ENCODE measurements at regions not wholly inside any gene's neighbourhood (a gene's known extent, or its start where the extent isn't known, plus 50 kb on each side); places are given as distances from the start of the nearest gene placed in this dataset.

DNA sequence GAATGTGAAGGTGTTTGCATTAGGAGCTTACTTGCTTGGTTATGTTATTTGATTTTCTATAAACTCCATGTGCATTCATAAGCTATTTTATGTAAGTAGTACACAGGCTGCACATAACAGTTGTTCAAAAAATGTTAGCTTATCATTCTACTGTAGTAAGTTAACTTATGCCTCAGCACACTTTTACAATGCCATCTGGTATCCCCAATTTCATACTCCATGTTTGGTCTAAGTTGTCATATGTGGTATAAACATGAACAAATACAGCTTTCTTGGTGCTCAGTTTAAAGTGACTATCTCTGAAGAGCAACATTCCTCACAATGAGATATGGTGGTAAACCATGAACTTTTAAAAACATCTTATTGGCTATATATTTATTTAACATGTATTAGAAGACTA is 104.3 kb upstream of the LEF1 start:
- DNase-seq: no peak
- in situ Hi-C loops (cut with HindIII; ENCODE audit: low pct_ligation_motif_present, low pct_unique_long_range_greater_than_20kb, low sequenced_read_pairs): no loop called here

DNA sequence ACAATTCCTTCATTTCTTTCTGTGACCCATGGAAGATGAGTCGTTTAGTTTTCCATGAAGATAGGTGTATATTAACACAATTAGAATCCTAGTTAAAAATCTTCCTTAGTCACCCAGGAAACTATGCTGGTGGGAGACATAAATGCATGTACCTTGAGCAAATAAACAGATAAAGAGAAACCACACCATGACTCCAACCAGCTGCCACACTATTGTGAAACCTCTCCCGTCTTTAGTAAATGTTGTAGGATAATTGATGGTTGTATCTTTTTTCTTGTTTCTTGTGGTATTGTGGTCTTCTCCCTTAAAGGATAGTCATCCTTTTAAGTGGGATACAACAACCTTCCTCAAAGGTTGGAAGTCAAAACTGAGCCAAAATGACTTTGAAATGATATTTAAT is 103.8 kb upstream of the LEF1 start:
- in situ Hi-C loops (cut with HindIII; ENCODE audit: low pct_ligation_motif_present, low pct_unique_long_range_greater_than_20kb, low sequenced_read_pairs): no loop called here
- DNase-seq: no peak

DNA sequence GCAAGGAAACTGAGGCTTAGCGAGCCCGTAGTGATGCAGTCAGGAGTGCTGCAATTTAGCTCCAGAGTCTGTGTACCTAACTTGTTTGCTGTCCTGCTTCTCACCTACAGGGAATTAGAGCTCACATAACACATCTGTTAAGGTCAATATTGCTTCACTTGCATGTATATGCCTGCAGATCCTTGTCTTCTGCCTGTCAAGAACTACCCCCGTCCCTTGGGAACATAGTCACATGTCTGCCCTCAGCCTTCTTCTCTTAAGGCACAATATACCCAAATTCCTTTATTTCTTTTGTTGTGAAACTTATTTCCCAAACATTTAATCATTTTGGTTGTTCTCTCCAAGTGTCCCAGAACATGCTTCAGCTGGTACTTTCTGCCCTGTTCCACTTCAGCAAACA is 103.3 kb upstream of the LEF1 start:
- in situ Hi-C loops (cut with HindIII; ENCODE audit: low pct_ligation_motif_present, low pct_unique_long_range_greater_than_20kb, low sequenced_read_pairs): no loop called here
- no peak for DNase-seq

DNA sequence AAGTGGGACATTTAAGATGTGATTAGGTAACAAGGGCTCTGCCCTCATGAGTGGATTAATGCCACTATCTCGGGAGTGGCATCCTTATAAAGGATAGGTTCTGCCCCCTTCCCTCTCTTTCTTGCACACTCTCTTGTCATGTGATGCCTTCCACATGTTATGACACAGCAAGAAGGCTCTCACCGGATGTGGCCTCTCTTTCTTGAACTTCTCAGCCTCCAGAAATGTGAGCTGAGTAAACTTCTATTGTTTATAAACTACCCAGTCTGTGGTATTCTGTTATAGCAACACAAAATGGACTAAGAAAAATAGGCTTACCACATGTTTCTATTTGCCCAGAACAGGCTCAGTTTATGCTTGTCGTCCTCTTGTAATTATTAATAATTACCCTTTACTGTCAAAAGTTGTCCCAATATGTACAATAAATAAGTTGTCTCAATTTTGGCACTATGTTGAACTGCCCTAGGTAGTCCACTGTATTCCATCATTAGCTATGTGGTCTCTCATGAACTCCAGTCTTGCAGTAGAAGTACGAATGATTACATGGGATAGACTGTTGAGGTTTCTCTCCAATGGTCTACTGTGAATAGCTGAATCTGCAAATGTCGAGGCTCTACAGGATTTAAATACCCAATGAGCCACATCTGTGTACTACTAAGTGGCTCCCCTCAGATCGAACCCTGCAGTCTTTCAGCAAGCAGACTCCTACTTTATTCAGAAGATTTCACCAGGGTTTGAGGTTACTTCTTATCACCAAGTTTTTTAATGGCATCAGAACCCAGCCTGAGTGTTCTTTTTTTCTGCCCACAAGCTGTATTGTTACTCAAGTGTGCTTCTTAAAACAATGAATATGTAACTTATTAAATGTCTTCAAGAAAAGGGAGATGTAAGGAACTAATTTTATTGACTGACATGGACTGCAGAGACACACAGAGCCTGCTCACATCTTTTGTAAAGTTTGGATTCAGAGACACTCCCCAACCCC is 102.0 kb upstream of the LEF1 start:
- DNase-seq: no peak
- in situ Hi-C loops (cut with HindIII; ENCODE audit: low pct_ligation_motif_present, low pct_unique_long_range_greater_than_20kb, low sequenced_read_pairs): no loop called here

DNA sequence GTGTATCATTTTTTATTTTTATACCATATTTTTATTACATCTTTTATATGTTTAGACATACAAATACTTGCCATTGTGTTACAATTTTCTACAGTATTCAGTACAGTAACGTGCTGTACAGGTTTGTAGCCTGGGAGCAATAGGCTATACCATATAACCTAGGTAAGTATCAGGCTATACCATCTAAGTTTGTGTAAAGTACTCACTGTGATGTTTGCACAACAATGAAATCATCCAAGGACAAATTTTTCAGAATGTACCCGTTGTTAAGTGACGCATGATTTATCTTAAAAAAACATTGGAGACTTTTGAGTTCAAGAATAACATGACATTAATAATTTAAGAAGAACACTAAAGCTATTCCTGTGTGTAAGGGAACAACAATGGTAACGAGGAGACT is 96.0 kb upstream of the LEF1 start:
- in situ Hi-C loops (cut with HindIII; ENCODE audit: low pct_ligation_motif_present, low pct_unique_long_range_greater_than_20kb, low sequenced_read_pairs): no loop called here
- no peak for DNase-seq

DNA sequence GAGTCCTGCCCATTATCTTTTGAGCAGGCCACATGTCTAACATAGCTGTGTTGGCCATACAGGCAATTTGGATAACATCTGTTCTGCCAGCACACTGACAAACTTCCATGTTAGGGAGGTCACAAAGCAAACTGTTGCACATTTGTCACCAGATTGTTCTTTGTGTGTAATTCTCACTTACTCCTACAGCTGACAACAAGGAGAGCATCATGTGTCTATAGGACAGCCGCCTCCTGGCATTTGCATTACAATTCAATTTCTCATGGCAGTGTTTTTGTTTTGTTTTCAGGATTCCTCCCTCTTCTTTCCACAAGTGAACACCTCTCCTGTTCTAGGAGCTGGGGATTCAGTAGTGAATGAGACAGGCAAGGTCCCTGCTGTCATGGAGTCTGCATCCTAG is 94.3 kb upstream of the LEF1 start:
- in situ Hi-C loops (cut with HindIII; ENCODE audit: low pct_ligation_motif_present, low pct_unique_long_range_greater_than_20kb, low sequenced_read_pairs): no loop called here

DNA sequence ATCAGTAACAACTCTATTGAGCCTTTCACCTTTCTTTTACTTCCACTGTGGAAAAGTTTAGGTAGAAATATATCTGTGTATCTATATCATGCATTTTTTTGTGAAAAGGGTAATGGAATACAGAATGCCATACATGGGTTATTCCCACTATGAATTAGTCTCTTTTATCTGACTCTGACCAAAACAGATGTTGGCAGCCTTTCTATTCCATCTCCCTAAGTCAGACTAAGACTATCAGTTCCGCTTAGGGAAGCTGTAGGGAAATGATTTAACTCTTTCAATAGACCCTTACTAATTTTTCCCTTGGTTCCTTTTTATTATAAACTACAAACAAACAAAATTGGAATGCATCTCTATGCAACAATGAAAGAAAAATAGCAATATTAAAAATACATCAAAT is 92.3 kb upstream of the LEF1 start:
- in situ Hi-C loops (cut with HindIII; ENCODE audit: low pct_ligation_motif_present, low pct_unique_long_range_greater_than_20kb, low sequenced_read_pairs): no loop called here
- no peak for DNase-seq

More for the DNA sequence above, 94.3 kb upstream of the LEF1 start:
- no peak for DNase-seq

DNA sequence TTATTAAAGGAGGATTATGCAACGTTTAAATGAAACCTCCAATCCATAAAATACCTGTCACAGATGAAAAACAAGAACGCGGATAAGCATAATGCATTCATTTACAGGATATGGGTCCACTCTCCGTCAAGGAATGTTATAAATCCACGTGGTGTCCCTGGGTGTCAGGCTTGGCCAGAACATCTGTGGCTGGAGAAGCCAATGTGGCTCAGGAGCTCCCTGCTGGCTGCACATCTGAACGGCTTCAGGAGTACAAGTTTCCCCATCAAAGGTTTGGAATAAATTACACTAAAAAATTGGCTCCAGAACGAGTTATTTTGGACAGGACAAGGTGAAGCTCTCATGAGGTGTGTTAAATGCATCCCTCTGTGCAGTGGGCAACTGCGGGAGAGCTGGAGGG is 87.8 kb upstream of the LEF1 start:
- in situ Hi-C loops (cut with HindIII; ENCODE audit: low pct_ligation_motif_present, low pct_unique_long_range_greater_than_20kb, low sequenced_read_pairs): no loop called here

DNA sequence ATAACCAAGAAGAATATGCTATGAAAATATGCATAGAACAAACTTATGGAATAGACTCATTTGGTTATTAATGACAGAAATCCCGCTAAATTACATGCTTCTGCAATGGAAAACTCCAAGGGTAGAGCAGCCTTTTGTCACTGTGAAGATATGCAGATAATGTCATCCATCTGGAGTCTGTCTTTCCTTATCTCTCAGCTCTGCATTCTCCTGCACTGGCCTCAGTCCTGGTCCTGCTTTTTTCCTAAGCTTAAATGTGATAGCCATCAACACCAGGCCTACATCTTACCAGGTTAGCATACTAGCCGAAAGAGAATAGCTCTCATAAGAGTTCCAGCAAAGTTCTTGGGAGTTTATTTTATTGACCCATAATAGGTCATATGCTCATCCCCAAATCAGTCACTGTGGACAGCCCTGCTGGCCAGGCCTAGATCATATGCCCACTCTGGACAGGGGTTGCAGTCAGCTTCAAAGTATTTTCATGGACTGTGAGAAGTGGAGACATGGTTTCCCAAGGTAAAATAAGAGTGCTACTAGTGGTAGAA is 86.5 kb upstream of the LEF1 start:
- no peak for DNase-seq
- in situ Hi-C loops (cut with HindIII; ENCODE audit: low pct_ligation_motif_present, low pct_unique_long_range_greater_than_20kb, low sequenced_read_pairs): no loop called here

More for the DNA sequence above, 87.8 kb upstream of the LEF1 start:
- DNase-seq: no peak

DNA sequence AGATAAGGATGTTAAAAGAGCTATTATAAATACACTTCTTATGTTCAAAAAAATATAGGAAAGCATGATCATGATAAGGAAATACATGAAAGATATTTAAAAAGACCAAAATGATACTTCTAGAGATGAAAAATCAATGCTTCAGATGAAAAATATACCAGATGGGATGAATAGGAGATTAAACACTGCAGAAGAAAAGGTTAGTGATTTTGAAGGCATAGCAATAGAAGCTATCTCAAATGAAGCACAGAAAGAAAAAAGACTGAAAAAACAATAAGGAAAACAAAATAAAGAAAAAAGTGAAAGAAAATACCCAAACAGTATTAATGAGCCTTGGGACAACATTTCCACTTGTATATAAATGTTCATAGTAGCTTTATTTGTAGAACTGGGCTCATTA is 80.7 kb upstream of the LEF1 start:
- in situ Hi-C loops (cut with HindIII; ENCODE audit: low pct_ligation_motif_present, low pct_unique_long_range_greater_than_20kb, low sequenced_read_pairs): no loop called here

DNA sequence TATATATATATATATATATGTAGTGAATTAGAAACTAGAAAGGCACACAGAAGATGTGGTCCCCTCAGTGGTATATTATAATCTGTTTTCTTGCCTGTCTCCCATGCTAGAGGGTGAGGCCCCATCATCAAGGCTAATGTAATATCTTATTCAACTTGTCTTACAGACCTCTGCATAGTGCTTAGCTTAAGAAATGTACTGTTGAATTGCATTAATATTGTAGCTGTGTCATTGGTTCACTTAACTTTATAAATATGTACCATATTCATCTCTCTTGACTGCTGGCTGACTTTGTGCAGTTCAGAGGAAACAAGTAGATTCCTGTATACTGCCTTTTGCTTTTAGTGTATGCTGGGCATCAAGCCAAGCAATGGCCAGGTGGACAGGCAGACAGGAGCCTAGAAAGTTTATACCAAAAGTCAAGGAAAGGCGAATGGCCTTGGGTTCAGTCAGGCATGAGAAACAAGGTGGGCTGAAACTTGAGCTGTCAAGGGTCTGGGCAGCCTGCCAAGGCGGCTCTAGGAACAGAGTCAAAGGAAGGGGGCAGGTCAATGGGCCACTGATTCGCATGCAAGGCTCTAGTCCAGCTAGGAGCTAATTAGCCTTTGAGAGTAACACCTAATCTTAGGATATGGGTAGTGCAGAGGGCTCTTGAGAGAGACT is 78.8 kb upstream of the LEF1 start:
- no peak for DNase-seq
- in situ Hi-C loops (cut with HindIII; ENCODE audit: low pct_ligation_motif_present, low pct_unique_long_range_greater_than_20kb, low sequenced_read_pairs): no loop called here

More for the DNA sequence above, 80.7 kb upstream of the LEF1 start:
- no peak for DNase-seq

DNA sequence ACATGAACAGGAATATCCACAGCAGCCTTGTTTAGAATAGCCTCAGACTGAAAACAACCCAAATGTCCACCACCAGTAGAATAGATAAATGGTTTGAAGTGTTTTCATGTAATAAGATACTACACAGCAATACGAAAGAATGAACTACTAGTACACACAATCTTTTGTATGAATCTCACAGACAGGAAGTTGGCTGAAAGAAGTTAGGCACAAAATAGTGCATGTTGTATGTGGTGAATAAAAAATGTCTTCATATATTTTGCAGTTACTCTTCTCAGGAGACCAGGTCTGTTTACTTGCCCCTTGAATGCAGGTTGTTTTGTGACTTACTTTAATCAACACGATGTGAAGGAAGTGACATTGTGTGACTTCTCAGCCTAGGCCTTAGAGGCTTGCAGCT is 75.9 kb upstream of the LEF1 start:
- no peak for DNase-seq
- in situ Hi-C loops (cut with HindIII; ENCODE audit: low pct_ligation_motif_present, low pct_unique_long_range_greater_than_20kb, low sequenced_read_pairs): no loop called here

DNA sequence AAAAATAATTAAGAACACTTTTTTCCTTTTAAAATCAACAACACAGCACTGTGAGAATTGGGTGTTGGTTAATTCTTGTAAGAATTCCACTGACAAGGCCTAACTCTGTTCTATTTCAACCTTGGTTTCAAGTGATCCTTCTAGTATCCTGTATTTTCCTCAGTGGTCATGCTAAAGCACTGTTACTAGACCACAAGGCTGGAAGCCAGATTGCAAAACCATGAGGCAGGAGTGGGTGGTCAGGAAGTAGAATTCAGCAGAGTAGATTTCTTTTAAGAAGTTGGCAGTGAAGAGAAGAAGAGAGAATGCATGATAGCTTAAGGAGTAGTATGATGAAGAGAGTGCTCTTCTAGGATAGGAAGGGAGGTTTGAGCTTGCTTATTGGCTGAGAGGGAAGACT is 71.6 kb upstream of the LEF1 start:
- no peak for DNase-seq
- in situ Hi-C loops (cut with HindIII; ENCODE audit: low pct_ligation_motif_present, low pct_unique_long_range_greater_than_20kb, low sequenced_read_pairs): no loop called here

DNA sequence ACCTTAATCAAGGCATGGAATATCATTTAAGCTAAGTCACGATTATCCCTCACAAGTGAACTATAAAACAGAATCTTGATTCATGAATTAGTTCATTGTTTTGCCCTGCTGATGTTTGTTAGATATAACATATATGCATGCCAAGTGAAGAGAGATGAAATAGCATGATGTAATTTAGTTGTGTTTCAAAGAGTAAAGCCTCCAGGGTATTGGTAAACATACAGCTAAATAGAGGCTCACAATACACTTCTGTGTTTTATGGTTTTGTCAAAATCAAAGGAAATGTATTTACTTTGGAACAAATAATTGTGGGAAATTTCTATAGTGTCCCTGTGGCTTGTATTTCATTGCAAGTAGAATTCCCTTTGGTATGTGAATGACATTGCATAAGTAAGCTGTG is 69.0 kb upstream of the LEF1 start:
- in situ Hi-C loops (cut with HindIII; ENCODE audit: low pct_ligation_motif_present, low pct_unique_long_range_greater_than_20kb, low sequenced_read_pairs): no loop called here
- DNase-seq: no peak

DNA sequence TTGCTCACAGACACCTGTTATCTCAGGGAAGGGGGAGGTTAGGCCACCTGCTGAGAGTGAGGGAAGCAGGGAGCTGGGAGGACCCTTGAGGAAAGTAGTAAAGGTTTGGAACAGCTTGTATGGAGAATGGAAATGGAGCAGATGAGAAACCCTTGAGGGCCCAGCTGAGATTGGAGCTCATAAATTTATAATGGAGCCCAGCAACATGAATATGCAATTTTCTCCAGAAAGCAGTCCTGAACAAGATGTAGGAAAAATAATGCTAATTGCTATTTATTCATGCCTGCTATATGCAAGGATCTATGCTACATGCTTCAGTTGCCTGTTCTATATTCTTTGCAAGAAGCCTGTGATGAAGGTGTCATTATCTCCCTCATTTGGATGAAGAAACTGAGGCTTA is 67.5 kb upstream of the LEF1 start:
- in situ Hi-C loops (cut with HindIII; ENCODE audit: low pct_ligation_motif_present, low pct_unique_long_range_greater_than_20kb, low sequenced_read_pairs): no loop called here
- no peak for DNase-seq

DNA sequence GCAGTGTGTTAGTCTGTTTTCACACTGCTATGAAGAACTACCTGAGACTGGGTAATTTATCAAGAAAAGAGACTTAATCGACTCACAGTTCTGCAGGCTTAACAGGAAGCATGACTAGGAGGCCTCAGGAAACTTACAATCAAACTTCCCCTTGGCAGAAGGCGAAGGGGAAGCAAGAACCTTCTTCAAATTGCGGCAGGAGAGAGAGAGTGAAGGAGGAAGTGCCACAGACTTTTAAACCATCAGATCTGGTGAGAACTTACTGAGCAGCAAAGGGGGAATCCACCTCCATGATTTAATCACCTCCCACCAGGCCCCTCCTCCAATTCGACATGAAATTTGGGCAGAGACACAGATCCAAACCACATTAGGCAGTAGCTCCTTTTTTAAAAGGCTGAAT is 59.2 kb upstream of the LEF1 start:
- in situ Hi-C loops (cut with HindIII; ENCODE audit: low pct_ligation_motif_present, low pct_unique_long_range_greater_than_20kb, low sequenced_read_pairs): no loop called here

DNA sequence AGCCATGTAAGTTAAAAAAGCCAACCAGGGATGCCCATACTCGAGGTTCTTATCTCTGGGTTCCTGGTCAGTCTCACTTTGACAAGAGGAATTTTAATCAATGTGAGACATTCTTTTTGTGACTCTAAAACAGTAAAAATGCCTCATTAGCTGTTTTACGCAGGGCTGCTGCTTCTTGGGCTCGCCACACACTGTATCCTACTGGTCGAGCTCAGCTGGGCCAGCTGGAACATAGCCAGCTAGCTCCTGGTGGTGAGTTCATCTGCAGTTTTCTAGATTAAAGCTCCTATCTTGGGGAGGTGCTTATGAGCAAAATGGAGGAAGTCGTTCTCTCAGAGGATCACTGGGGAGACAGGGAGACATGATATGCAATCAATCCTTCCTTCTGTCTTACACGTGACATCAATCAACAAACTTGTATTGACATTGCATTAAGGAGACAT is 55.9 kb upstream of the LEF1 start:
- DNase-seq: no peak
- in situ Hi-C loops (cut with HindIII; ENCODE audit: low pct_ligation_motif_present, low pct_unique_long_range_greater_than_20kb, low sequenced_read_pairs): no loop called here

More for the DNA sequence above, 59.2 kb upstream of the LEF1 start:
- no peak for DNase-seq

DNA sequence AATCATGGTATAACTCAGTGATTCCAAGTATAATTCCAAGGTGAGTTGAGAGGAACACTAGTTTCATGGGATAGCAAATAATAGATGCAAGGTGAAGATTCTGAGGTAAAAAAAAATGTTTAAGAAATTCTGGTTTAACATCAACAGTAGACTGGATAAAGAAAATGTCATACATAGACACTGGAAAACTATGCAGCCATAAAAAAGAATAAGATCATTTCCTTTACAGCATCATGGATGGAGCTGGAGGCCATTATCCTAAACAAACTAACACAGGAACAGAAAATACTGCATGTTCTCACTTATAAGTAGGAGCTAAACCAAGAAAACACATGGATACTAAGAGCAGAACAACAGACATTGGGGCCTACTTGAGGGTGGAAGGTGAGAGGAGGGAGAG is 54.6 kb upstream of the LEF1 start:
- in situ Hi-C loops (cut with HindIII; ENCODE audit: low pct_ligation_motif_present, low pct_unique_long_range_greater_than_20kb, low sequenced_read_pairs): no loop called here
- DNase-seq: no peak

DNA sequence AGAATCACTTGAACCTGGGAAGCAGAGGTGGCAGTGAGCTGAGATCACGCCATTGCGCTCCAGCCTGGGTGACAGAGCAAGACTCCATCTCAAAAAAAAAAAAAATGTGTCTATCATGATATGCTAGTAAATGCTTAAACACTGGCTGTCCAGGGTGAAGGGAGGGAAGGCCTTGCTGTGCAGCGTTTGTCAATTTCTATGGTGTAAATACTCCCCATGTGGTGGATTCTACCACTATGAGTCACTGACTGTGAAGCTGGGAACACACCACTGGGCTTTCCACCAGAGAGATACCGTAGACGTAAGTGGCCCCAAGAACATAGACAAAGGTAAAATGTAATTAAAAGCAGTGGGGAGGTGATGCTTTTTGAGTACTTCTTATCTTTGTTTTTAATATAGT is 51.3 kb upstream of the LEF1 start:
- no peak for DNase-seq
- in situ Hi-C loops (cut with HindIII; ENCODE audit: low pct_ligation_motif_present, low pct_unique_long_range_greater_than_20kb, low sequenced_read_pairs): no loop called here

Data from ACHN (cell line).